ACHN (cell line): ENCODE measurements at regions not wholly inside any gene's neighbourhood (a gene's known extent, or its start where the extent isn't known, plus 50 kb on each side); places are given as distances from the start of the nearest gene placed in this dataset.
"Not testable (repeated sequence)": the region's sequence is repeated elsewhere in the genome, so short reads cannot be mapped to it uniquely, and the experiment has no call there.

Experiments used
- DNase-seq: peaks from one replicate; pipeline ENCODE4 v3.0.0-alpha.2; 2015
- in situ Hi-C: cut with HindIII; loops from 2 replicates; pipeline ENCODE4 v1.10.0; 2017; ENCODE audit warnings: low sequenced_read_pairs, low pct_ligation_motif_present, low pct_unique_long_range_greater_than_20kb

DNA sequence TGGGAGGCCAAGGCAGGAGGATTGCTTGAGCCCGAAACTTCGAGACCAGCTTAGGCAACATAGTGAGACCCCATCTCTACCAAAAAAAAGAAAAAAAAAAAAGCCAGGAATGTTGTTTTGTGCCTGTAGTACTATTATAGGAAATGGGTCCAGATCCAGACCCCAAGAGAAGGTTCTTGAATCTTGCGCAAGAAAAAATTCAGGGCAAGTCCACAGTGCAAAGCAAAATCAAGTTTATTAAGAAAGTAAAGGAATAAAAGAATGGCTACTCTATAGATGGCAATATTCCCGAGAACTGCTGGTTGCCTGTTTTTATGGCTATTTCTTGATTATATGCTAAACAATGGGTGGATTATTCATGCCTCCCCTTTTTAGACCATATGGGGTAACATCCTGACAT, 51.2 kb upstream of the RDX start:
- no peak for DNase-seq
- in situ Hi-C loops: no loop called here

DNA sequence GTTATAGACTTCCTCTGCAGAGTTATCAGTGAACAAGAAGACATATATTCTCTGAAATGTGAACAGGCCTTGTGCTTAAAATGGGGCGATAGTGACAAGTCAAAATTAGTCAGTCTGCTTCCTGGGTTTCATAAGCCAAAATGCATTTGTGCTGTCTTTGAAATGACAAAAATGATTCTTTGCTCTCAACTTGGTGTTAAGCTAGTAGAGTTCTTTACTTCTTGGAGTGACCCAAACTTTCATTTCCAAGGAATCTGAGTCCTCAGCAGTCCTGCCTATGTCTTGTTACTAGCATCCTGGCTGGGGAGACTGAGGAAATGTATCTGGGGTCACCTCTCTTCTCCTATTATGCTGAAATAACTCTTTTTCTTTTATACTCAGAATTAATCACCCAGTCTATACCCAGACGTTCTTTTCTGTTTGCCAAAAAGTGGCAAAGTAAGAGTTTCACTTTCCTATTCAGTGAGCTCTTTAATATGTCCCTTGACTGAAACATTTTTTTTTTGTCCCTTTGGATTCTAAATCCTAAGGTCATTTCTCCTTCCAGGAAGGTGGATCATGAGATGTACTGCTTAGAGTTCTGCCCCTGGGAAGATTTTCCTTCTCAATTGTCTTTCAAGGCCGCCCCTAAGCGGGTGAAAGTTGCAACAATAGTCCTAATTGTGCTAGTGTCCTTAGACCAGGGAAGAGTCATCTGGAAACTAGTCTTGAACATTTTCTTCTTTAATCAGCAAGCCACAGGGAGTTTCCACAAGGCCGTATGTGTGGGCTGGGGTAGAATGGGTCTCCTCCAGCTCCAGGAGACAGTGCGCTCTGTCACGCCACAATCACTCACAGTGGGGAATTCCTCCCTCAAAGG, 53.0 kb upstream of the RDX start:
- in situ Hi-C loops: no loop called here
- no peak for DNase-seq

DNA sequence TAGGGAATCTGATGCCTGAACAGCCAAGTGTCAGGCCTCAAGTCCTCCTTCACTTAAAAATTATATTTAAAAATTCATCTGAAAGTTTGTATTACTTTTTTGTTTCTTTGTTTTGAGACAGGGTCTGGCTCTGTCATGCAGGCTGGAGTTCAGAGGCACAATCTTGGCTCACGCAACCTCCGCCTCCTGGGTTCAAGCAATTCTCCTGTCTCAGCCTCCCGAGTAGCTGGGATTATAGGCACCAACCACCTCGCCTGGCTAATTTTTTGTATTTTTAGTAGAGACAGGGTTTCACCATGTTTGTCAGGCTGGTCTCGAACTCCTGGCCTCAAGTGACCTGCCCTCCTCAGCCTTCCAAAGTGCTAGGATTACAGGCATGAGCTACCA, 53.6 kb upstream of the RDX start:
- in situ Hi-C loops, DNase-seq: not testable (repeated sequence)

DNA sequence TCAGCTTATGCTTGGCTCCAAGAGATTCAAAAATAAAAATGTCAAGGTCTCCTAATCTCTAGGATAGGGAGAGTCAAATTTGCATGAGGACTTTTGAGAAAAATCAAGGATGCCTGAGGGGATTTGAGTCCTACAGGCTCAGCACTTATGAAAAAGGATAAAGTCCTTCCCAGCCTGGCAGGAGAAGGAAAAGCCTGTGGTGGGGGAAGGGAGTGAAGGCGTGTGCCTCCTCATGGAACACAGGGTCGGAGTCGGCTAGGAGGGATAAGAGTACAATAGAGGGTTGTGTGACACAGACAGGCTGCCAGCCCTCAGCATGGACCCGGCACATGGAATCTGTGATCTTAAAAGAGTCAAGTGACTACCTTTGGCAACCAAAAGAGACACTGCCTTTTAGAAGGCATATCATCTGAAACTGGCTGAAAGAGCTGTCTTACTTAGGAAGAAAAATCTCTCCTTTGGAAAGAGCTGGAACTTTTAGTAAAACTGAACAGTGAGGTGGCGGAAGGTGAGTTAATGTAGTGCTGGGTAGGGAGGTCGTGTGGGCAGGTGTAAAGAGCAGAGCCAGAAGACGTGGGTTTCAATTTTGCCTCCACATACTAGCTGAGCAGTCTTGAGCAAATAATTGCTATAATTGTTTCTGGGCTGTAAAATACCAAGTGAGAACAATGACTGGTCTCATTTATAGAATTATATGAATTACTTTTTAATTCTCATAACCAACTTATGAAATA, 58.8 kb upstream of the RDX start:
- DNase-seq: no peak
- in situ Hi-C loops: no loop called here

DNA sequence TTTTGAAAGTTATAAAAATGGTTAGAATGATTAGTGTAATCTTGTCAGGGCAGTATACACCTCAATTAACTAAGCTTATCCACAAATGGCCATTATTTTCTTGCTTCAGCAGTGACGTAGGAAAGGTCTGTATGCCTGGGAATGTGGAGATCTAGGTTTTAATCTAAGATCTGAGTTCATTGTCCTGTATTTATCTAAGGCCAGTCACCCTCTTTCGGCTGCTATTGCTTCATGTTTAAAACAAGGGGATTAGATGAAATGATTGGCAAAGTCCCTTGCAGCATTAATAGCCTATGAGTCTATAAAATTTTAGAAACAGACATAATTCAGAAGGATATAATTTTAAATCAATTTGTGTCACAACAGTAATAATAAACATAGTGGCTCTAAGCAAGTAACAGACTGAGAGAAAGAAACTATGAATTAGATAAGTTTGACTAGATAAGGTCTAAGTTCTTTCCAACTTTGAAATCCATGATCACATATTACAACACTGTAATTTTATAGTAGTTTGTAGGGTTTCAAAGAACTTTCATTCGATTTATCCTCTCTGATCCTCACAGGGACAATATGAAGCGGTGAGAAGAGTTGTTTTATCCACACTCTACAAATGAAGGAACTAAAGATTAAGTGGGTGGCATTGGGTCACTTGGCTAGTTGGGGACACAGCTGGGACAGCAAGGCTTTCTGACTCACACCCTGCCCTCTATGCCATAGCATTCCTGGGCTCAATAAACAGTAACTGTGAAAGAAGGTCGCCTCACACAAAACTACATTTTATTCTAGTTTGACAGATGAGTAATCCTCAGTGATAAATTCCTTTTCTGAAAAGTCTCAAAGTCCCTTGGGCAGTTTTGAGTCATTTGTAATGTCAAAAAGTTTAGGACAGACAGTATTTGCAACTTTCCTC, 60.6 kb upstream of the RDX start:
- in situ Hi-C loops: no loop called here
- DNase-seq: peak; percentile 24

DNA sequence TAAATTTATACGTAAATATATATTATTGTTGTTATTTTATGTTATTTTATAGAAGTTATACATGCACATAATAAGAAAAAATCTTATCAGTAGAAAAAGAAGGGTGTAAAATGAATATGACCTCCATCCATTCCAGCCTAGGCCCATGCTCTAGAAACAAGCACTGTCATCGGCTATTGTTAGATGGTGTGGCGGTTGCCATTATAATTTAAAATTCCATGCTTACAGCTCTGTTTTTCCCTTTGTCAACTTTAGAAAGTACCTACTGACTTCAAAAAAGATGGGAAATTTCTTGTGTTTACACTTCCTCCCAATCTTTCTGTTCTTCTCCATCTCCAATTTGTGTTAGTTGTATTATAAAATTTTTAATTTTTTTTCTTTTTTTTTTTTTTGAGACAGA, 61.9 kb upstream of the RDX start:
- in situ Hi-C loops: no loop called here
- DNase-seq: no peak

DNA sequence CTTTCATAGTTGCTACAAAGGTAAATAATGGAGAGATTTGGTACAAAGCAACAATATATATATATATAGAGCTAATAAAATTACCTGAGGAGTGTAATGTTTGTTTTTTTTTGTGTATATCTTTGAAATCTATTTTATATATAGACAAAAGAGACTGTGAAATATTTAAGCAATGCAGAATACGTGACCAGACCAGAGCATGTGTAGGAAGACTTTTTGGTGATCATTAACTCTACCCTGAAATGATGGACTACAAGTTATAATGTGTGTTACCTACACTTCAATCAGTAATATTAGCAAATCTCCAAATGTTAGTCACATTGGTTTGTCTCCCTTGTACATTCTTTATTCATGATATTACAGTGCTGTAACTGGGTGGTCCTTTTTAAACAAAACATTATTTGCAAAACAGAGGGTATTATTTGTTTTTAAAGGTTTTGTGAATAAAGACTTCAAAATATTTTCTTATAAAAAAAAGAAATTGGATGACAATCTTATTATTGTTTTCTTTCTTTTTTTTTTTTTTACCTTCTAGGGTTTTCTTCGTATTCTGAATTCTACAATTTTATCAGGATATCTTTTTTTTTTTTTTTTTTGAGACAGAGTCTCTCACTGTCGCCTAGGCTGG, 64.5 kb upstream of the RDX start:
- in situ Hi-C loops, DNase-seq: not testable (repeated sequence)

DNA sequence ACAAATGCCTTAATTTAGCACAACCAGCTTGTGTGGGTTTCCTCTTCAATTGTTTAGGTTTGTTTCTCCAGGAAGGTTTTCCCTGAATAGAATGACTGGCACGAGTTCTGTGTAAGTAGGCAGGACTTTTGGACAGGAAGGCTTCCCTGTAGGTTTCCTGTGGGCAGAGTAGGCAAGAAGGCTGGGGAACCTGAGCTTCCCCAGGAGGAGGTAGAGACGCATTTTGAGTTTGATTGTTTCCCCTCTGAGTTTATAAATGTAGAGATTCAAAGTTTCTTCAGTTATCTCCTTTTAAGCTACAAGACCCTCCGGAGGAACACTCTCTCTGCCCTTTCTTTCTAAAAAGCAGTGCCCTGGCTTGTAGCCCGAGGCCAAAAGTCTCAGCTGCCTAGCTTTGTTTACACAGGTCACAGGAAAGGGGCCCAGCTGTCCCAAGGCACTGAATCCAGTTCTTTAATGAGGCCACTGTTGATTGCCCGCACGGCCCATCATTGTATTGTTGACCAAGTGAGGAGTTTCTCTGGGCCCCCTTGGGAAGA, 66.6 kb upstream of the RDX start:
- no peak for DNase-seq
- in situ Hi-C loops: no loop called here

DNA sequence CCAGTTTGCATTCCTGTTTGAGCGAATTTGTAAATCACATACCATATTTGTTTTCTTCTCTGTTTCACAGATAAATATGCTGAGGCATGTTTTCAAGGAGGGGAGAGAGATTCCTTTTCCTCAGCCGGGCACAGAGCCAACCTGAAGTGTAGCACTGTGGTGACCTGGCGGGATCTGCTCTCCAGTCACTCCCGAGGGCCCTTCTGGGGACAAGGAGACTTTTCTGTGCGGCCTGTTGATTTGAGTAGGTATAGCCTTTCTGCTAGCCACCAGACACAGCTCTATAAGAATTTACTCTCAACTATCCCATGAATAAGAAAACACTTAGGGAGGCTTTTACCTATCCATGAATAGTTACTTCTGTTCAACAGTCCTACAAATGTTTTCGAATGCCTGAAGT, 63.5 kb upstream of the FDX1 start:
- in situ Hi-C loops: no loop called here
- no peak for DNase-seq

DNA sequence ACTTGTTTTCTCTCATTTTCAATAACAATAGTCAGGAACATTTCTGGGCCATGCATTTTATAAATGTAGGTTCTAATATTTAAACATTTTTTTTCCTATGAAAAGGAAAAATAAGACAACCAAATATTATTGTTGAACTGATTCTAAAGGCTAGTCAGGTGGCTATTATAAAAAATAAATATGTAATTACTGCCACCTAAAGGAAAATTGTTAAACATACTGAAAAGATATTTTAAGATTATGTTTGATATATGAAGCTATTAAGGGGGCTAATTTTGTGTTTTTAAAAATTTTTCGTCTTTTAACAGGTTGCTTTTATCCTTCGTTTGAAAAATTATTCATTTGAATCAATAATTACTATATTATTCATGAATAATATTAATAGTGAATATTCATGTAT, 62.2 kb upstream of the FDX1 start:
- peak; percentile 11 for DNase-seq
- in situ Hi-C loops: no loop called here

DNA sequence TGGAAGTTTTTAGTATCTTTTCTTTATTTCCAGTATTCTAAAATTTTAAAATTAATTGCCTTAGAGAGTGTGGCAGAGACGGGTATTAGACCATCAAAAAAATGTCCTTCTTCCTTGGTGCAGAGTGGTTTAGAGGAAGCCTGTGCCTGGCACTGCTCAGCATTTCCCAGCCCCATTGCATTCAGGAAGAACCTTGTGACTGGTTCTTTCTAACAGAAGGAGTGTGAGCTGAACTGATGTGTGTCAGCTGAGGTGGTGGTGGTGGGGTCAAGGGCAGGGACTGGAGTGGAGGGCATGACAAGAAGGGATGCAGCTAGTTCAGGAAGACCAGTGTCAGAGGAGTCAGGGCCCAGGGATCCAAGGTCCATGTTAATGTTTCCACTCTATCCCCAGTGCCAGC, 58.7 kb upstream of the FDX1 start:
- no peak for DNase-seq
- in situ Hi-C loops: no loop called here

DNA sequence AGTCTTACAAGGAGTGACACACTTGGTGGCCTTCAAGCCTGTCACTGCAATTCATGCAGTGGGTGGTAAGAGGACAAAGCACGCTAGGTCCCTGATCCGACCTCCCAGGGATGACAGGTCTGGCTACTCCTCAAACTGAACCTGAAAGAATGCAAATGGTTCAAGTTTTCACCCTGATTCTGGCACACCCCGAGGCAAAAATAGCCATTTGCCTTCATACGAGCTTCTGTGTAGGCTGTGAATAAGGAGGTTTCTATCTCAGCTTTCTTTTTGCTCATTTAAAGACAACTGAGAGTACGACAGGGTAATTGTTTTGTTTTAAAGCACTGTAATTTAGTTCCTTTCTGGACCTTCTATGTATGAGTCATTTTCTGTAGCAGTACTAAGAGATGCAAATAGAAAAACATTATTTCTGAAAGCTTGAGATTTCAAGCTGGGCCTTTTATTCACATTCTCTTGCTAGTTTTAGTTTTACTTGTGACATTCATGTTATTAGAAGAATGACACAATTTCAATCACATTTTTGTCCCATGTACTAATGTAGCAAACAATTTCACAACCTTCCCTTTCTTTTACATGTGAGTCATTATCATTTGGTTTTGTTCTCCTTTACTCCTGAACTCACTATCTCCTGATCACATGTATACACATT, 56.6 kb upstream of the FDX1 start:
- in situ Hi-C loops: no loop called here
- DNase-seq: no peak

DNA sequence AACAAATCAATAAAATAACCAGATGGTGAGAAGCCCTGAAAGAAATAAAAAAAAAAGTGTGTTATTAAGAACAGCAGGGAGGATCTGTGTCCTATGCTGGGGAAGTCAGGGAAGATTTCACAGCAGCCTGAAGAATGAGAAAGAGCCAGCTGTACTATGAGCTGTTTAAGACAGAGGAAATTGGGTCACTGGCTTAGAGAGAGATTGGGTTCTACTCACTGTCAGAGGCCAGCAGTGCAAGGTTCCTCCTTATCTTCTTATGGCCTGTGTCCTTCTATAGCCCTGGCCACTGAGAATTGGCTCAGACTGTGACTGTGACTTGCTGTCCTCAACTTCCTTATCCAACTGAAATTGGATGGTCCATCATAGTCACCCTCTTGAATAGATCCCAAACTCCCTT, 54.8 kb upstream of the FDX1 start:
- no peak for DNase-seq
- in situ Hi-C loops: no loop called here

DNA sequence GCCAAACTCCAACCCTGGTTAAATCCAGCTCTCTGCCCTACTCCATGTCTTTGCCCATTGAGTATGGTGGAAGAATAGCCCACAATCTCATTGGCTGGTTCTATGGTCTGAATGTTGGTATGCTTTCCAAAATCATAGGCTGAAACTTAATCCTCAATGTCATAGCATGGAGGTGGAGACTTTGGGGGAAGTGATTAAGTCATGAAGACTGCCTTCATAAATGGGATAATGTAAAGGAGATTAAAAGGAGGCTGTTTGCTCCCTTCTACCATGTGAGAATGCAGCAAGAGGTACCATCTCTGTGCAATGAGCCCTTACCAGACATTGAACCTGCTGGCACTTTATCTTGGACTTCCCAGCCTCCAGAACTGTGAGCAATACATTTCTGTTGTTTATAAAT, 54.4 kb upstream of the FDX1 start:
- in situ Hi-C loops: no loop called here
- DNase-seq: no peak

DNA sequence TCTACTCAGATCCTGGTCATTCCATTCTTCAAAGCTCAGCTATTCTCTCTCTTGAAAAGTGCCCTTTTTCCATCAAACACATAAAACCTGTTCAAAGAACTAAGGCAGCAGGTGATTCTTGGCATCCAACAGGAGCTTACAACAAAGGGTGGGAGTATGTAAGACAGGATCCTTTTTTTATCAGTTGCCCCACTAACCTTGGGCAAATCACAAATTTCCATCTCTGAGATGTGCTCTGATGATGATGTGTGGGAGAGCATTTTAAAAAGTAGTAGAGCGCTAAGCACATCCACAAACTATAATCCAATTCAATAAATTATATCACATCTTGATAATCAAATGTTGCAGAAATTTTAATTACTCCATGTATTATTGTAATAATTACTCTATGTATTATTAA, 53.7 kb upstream of the FDX1 start:
- no peak for DNase-seq
- in situ Hi-C loops: no loop called here

DNA sequence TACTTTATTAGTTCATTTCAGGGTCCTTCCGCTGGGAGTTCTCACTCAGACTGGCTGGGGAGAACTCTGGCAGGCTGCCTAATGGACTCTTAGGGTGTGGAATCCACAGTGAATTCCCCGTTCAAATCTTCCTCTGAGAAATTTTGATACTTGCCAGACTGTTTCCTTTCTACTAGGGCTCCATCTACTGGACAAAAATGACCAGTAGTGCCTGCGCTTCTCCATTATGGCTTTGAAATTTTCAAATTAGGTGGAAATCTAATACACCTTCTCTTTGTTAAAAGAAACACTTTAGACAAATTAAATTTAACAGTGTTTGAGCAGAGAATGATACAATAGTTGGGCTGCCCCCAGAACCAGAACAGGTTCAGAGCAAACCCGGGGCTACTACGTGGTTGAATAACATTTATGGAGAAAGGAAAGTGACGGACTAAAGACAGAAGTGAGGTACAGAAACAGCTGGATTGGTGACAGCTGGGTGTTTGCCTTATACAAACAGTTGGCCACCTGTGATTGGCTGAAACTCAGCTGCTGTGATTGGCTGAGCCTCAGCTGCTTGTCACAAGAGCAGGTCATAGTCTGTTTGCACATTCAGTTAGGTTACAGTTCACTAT, 52.9 kb upstream of the FDX1 start:
- in situ Hi-C loops: no loop called here
- peak; percentile 84 for DNase-seq

DNA sequence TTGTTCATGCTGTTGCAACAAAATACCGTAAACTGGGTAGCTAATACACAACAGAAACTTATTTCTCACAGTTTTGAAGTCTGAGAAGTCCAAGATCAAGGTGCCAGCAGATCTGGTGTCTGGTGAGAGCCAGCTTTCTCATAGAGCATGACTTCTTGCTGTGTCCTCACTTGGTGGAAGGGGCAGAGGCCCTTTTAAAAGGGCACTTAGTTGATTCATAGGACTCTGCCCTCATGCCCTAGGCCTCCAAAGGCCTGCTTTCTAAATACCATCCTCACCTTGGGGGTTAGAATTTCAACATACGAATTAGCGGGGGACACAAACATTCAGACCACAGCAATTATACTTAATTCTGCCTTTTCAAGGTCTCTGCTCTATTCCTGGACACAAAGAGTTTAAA, 52.3 kb upstream of the FDX1 start:
- DNase-seq: no peak
- in situ Hi-C loops: no loop called here

DNA sequence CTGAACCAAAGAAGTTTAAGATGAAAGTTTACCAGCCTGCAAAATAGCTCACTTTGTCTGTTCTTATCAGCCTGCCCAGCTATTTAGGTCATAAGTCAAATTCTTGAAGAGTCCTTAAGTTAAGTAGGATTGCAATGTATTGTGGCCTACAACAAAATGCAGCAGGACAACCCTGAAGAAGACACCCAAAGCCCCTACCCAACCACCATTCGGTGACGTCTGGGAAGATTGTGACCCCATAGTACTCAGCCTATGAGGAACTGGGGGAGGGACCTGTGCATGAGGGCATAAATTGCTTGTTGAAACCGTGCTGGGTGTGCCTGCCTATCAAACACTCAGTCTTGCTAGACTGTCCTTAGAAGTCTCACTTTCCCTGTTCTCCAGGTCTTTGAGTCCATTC, 50.5 kb upstream of the FDX1 start:
- DNase-seq: no peak
- in situ Hi-C loops: no loop called here
